SU-DHL-6 (cell line): ENCODE measurements at regions not wholly inside any gene's neighbourhood (a gene's known extent, or its start where the extent isn't known, plus 50 kb on each side); places are given as distances from the start of the nearest gene placed in this dataset.

Experiments
- CTCF ChIP-seq: fragments of 200-600 bp; sonication (generic); IDR thresholded peaks from one replicate; pipeline ENCODE4 v1.5.1; 2017; ENCODE audit warnings: antibody characterized with exemption, mild to moderate bottlenecking, low read length, moderate library complexity; ENCODE audit not compliant: insufficient read depth, poor library complexity, severe bottlenecking
- EZH2phosphoT487 ChIP-seq: fragments of 200-600 bp; sonication (generic), shearing (Covaris generic); conservative IDR thresholded peaks from 2 replicates; pipeline ENCODE4 v1.6.1; 2018; ENCODE audit warnings: mild to moderate bottlenecking, antibody characterized with exemption, low read length, moderate library complexity, mixed read lengths

GRCh38 chr17:12282056-12282455, 261.4 kb downstream of the MAP2K4 start:
- TF ChIP-seq CTCF, result no peak
- no peak for TF ChIP-seq EZH2phosphoT487
